Stimulated activated CD8-positive, alpha-beta memory T cell treated with anti-CD3 and anti-CD28 coated beads, Interleukin-7, amount 100 ng/mL, for 48 hours (primary cell): ENCODE measurements at regions not wholly inside any gene's neighbourhood (a gene's known extent, or its start where the extent isn't known, plus 50 kb on each side); places are given as distances from the start of the nearest gene placed in this dataset.
"Not testable (repeated sequence)": the region's sequence is repeated elsewhere in the genome, so short reads cannot be mapped to it uniquely, and the experiment has no call there.

Experiments used
- DNase-seq, 2 donors: peaks; one replicate each; pipeline ENCODE4 v3.0.0-alpha.2; 2020; ENCODE audit warnings: low read depth in 1 of 2; ENCODE audit errors: extremely low read depth in 1 of 2

- DNase-seq: no peak
These were observed 195.7 kb downstream of the IGLL1 start for GRCh38 chr22:23384431-23384830.

GRCh38 chr22:23383491-23384361 is 196.4 kb downstream of the IGLL1 start:
- no peak for DNase-seq

GRCh38 chr22:23382428-23383218 is 197.5 kb downstream of the IGLL1 start:
- no peak for DNase-seq

GRCh38 chr22:23381661-23382427 is 198.2 kb downstream of the IGLL1 start:
- DNase-seq: no peak

GRCh38 chr22:23380911-23381310 is 199.2 kb downstream of the IGLL1 start:
- no peak for DNase-seq

- DNase-seq: no peak
These were observed 199.9 kb downstream of the IGLL1 start for GRCh38 chr22:23380230-23380573.

- not testable (repeated sequence) for DNase-seq
These were observed 199.4 kb downstream of the BCR start for GRCh38 chr22:23379540-23380229.

GRCh38 chr22:23377767-23378166 is 197.5 kb downstream of the BCR start:
- no peak for DNase-seq

GRCh38 chr22:23376256-23376655 is 195.9 kb downstream of the BCR start:
- DNase-seq: peak in 1 of 2 donors; percentile 31

- no peak for DNase-seq
These were observed 194.9 kb downstream of the BCR start for GRCh38 chr22:23375031-23375827.

- DNase-seq: no peak
These were observed 193.3 kb downstream of the BCR start for GRCh38 chr22:23373601-23374000.

GRCh38 chr22:23370251-23370650 is 189.9 kb downstream of the BCR start:
- DNase-seq: no peak

- no peak for DNase-seq
These were observed 188.9 kb downstream of the BCR start for GRCh38 chr22:23369054-23369685.
